ENCODE measurements at regions not wholly inside any gene's neighbourhood (a gene's known extent, or its start where the extent isn't known, plus 50 kb on each side); places are given as distances from the start of the nearest gene placed in this dataset.
"Not testable (repeated sequence)": the region's sequence is repeated elsewhere in the genome, so short reads cannot be mapped to it uniquely, and the experiment has no call there.

GRCh38 chr6:11384531-11385309 lies 152.3 kb upstream of the NEDD9 start:
- DNase-seq (ENCODE audit: low spot score) = no peak

- DNase-seq (ENCODE audit: low spot score) = no peak
These were observed 149.5 kb upstream of the NEDD9 start for GRCh38 chr6:11381801-11382513.

GRCh38 chr6:11380969-11381744 lies 148.7 kb upstream of the NEDD9 start:
- no peak for DNase-seq (ENCODE audit: low spot score)

GRCh38 chr6:11380549-11380948 lies 148.1 kb upstream of the NEDD9 start:
- no peak for DNase-seq (ENCODE audit: low spot score)

GRCh38 chr6:11379805-11380204 lies 147.3 kb upstream of the NEDD9 start:
- no peak for DNase-seq (ENCODE audit: low spot score)

GRCh38 chr6:11378639-11379038 lies 146.2 kb upstream of the NEDD9 start:
- DNase-seq (ENCODE audit: low spot score) = no peak

- no peak for DNase-seq (ENCODE audit: low spot score)
These were observed 141.9 kb upstream of the NEDD9 start for GRCh38 chr6:11374036-11375010.

- DNase-seq (ENCODE audit: low spot score) = no peak
These were observed 140.7 kb upstream of the NEDD9 start for GRCh38 chr6:11373208-11373607.

GRCh38 chr6:11372186-11372790 lies 139.8 kb upstream of the NEDD9 start:
- DNase-seq (ENCODE audit: low spot score) = not testable (repeated sequence)

GRCh38 chr6:11370191-11371018 lies 137.9 kb upstream of the NEDD9 start:
- DNase-seq (ENCODE audit: low spot score) = no peak

GRCh38 chr6:11368760-11369159 lies 136.3 kb upstream of the NEDD9 start:
- no peak for DNase-seq (ENCODE audit: low spot score)

- DNase-seq (ENCODE audit: low spot score) = no peak
These were observed 135.8 kb upstream of the NEDD9 start for GRCh38 chr6:11368264-11368663.

- no peak for DNase-seq (ENCODE audit: low spot score)
These were observed 135.3 kb upstream of the NEDD9 start for GRCh38 chr6:11367638-11368199.

GRCh38 chr6:11366934-11367637 lies 134.6 kb upstream of the NEDD9 start:
- DNase-seq (ENCODE audit: low spot score) = no peak

GRCh38 chr6:11366183-11366933 lies 133.9 kb upstream of the NEDD9 start:
- DNase-seq (ENCODE audit: low spot score) = no peak

GRCh38 chr6:11364971-11365397 lies 132.5 kb upstream of the NEDD9 start:
- DNase-seq (ENCODE audit: low spot score) = no peak

- no peak for DNase-seq (ENCODE audit: low spot score)
These were observed 131.6 kb upstream of the NEDD9 start for GRCh38 chr6:11363881-11364576.

- DNase-seq (ENCODE audit: low spot score) = no peak
These were observed 130.1 kb upstream of the NEDD9 start for GRCh38 chr6:11362564-11362963.

All from LoVo (cell line).